H1 (cell line): ENCODE measurements at regions not wholly inside any gene's neighbourhood (a gene's known extent, or its start where the extent isn't known, plus 50 kb on each side); places are given as distances from the start of the nearest gene placed in this dataset.

Experiments
- CBX8 ChIP-seq: fragments of 300-800, 300-1000 bp; sonication (generic); IDR thresholded peaks from 2 replicates; pipeline ENCODE4 v1.7.1; 2016; ENCODE audit warnings: low read depth, low read length, borderline replicate concordance
- CREB1 ChIP-seq: IDR thresholded peaks from 2 replicates; pipeline ENCODE4 v1.6.1; 2012; ENCODE audit warnings: inconsistent platforms
- FOSL1 ChIP-seq: IDR thresholded peaks from 2 replicates; pipeline ENCODE4 v1.6.1; 2011; ENCODE audit warnings: mild to moderate bottlenecking, low read depth, low read length, moderate library complexity; ENCODE audit not compliant: insufficient read depth
- HDAC2 ChIP-seq, 2 experiments: fragments of 300-600 bp in 1 of 2; sonication (generic) in 1 of 2; IDR thresholded peaks; 2 replicates each; pipeline ENCODE4 v1.6.1; 2011 to 2012; ENCODE audit warnings: low read depth in 2 of 2, low read length in 2 of 2, mild to moderate bottlenecking in 2 of 2, moderate library complexity in 2 of 2, borderline replicate concordance in 1 of 2, inconsistent platforms in 1 of 2
- PHF8 ChIP-seq: fragments of 200-600 bp; sonication (generic); conservative IDR thresholded peaks from 2 replicates; pipeline ENCODE4 v1.7.1; 2012; ENCODE audit warnings: low read depth, mild to moderate bottlenecking, inconsistent platforms, low read length, moderate library complexity
- POU5F1 ChIP-seq: IDR thresholded peaks from 2 replicates; pipeline ENCODE4 v1.6.1; 2011; ENCODE audit warnings: low read depth, mild to moderate bottlenecking, low read length, moderate library complexity
- TBP ChIP-seq: IDR thresholded peaks from 2 replicates; pipeline ENCODE4 v1.6.1; 2011; ENCODE audit warnings: low read depth, low read length, improper control_type of control experiment
- TF ChIP-seq, protein P1 (sequence below): fragments of 300-600 bp; sonication (generic); IDR thresholded peaks from 2 replicates; pipeline ENCODE4 v1.7.1; 2012; ENCODE audit warnings: low read length, moderate library complexity, mild to moderate bottlenecking, inconsistent platforms; ENCODE audit not compliant: insufficient replicate concordance
- TF ChIP-seq, protein P2 (sequence below): IDR thresholded peaks from 2 replicates; pipeline ENCODE4 v1.6.1; 2012; ENCODE audit warnings: low read length, inconsistent platforms
- TF ChIP-seq, protein P3 (sequence below): IDR thresholded peaks from 2 replicates; pipeline ENCODE4 v1.6.1; 2012; ENCODE audit warnings: inconsistent platforms

DNA sequence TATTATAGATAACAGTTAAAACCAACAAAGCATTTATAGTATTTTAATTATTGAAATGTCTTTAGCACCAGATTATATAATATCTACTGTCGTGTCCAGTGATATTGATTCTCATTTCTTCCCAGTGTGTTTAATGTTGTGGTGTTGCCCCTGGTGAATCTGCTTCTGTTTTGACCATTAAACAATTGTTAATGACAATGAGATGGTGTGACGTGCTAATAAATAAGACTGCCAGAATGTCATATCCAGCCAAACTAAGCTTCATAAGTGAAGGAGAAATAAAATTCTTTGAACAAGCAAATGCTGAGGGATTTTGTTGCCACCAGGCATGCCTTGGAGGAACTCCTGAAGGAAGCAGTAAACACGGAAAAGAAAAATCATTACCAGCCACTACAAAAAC is 480.0 kb upstream of the ROBO1 start (continued):
- TF ChIP-seq, protein P1, sequence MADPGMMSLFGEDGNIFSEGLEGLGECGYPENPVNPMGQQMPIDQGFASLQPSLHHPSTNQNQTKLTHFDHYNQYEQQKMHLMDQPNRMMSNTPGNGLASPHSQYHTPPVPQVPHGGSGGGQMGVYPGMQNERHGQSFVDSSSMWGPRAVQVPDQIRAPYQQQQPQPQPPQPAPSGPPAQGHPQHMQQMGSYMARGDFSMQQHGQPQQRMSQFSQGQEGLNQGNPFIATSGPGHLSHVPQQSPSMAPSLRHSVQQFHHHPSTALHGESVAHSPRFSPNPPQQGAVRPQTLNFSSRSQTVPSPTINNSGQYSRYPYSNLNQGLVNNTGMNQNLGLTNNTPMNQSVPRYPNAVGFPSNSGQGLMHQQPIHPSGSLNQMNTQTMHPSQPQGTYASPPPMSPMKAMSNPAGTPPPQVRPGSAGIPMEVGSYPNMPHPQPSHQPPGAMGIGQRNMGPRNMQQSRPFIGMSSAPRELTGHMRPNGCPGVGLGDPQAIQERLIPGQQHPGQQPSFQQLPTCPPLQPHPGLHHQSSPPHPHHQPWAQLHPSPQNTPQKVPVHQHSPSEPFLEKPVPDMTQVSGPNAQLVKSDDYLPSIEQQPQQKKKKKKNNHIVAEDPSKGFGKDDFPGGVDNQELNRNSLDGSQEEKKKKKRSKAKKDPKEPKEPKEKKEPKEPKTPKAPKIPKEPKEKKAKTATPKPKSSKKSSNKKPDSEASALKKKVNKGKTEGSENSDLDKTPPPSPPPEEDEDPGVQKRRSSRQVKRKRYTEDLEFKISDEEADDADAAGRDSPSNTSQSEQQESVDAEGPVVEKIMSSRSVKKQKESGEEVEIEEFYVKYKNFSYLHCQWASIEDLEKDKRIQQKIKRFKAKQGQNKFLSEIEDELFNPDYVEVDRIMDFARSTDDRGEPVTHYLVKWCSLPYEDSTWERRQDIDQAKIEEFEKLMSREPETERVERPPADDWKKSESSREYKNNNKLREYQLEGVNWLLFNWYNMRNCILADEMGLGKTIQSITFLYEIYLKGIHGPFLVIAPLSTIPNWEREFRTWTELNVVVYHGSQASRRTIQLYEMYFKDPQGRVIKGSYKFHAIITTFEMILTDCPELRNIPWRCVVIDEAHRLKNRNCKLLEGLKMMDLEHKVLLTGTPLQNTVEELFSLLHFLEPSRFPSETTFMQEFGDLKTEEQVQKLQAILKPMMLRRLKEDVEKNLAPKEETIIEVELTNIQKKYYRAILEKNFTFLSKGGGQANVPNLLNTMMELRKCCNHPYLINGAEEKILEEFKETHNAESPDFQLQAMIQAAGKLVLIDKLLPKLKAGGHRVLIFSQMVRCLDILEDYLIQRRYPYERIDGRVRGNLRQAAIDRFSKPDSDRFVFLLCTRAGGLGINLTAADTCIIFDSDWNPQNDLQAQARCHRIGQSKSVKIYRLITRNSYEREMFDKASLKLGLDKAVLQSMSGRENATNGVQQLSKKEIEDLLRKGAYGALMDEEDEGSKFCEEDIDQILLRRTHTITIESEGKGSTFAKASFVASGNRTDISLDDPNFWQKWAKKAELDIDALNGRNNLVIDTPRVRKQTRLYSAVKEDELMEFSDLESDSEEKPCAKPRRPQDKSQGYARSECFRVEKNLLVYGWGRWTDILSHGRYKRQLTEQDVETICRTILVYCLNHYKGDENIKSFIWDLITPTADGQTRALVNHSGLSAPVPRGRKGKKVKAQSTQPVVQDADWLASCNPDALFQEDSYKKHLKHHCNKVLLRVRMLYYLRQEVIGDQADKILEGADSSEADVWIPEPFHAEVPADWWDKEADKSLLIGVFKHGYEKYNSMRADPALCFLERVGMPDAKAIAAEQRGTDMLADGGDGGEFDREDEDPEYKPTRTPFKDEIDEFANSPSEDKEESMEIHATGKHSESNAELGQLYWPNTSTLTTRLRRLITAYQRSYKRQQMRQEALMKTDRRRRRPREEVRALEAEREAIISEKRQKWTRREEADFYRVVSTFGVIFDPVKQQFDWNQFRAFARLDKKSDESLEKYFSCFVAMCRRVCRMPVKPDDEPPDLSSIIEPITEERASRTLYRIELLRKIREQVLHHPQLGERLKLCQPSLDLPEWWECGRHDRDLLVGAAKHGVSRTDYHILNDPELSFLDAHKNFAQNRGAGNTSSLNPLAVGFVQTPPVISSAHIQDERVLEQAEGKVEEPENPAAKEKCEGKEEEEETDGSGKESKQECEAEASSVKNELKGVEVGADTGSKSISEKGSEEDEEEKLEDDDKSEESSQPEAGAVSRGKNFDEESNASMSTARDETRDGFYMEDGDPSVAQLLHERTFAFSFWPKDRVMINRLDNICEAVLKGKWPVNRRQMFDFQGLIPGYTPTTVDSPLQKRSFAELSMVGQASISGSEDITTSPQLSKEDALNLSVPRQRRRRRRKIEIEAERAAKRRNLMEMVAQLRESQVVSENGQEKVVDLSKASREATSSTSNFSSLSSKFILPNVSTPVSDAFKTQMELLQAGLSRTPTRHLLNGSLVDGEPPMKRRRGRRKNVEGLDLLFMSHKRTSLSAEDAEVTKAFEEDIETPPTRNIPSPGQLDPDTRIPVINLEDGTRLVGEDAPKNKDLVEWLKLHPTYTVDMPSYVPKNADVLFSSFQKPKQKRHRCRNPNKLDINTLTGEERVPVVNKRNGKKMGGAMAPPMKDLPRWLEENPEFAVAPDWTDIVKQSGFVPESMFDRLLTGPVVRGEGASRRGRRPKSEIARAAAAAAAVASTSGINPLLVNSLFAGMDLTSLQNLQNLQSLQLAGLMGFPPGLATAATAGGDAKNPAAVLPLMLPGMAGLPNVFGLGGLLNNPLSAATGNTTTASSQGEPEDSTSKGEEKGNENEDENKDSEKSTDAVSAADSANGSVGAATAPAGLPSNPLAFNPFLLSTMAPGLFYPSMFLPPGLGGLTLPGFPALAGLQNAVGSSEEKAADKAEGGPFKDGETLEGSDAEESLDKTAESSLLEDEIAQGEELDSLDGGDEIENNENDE, result no peak
- TF ChIP-seq HDAC2 (IDR thresholded peaks at IDR 0.05; ENCODE audit: borderline replicate concordance in 1 of 2, low read depth in 2 of 2, low read length in 2 of 2) (no peak), POU5F1 (no peak), CBX8 (no peak), TBP (no peak), CREB1 (no peak), FOSL1 (no peak), PHF8 (no peak)
- TF ChIP-seq, protein P2, sequence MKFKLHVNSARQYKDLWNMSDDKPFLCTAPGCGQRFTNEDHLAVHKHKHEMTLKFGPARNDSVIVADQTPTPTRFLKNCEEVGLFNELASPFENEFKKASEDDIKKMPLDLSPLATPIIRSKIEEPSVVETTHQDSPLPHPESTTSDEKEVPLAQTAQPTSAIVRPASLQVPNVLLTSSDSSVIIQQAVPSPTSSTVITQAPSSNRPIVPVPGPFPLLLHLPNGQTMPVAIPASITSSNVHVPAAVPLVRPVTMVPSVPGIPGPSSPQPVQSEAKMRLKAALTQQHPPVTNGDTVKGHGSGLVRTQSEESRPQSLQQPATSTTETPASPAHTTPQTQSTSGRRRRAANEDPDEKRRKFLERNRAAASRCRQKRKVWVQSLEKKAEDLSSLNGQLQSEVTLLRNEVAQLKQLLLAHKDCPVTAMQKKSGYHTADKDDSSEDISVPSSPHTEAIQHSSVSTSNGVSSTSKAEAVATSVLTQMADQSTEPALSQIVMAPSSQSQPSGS, result no peak
- TF ChIP-seq, protein P3, sequence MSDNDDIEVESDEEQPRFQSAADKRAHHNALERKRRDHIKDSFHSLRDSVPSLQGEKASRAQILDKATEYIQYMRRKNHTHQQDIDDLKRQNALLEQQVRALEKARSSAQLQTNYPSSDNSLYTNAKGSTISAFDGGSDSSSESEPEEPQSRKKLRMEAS, result no peak
